ENCODE measurements at regions not wholly inside any gene's neighbourhood (a gene's known extent, or its start where the extent isn't known, plus 50 kb on each side); places are given as distances from the start of the nearest gene placed in this dataset.

DNA sequence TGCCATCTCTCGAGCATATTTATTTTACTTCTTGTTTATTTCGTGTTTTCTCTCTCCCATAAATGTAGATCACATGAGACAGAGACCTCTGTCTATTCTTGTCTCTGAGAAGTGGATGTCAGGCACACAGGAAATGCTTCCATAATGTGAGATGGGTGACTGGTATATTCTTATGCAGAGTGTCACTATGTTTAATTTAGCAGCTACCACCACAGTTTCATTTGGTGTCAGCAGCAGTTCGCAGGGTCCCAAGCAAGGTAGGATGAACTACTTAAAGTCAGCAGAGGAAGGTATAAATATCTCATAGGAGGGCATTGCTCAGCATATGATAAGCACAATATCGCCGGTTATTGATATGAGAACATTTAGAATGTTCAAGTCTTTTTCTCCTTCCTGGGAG lies 180.9 kb upstream of the CNTN1 start:
- no peak for DNase-seq (ENCODE audit: low read depth in 1 of 2, low spot score in 1 of 2)
- Histone ChIP-seq H3K27me3 (ENCODE audit: insufficient read depth, poor library complexity, severe bottlenecking) (no peaks in the 10 kb centered on the region), H3K4me3 (replicated peaks; ENCODE audit: insufficient read depth, low read length) (no peak overlapping the region), H3K27ac (replicated peaks) (no peak overlapping the region)
- no peak for TF ChIP-seq GABPA (IDR thresholded peaks at IDR 0.05; ENCODE audit: low read depth)
- TF ChIP-seq, protein P1, sequence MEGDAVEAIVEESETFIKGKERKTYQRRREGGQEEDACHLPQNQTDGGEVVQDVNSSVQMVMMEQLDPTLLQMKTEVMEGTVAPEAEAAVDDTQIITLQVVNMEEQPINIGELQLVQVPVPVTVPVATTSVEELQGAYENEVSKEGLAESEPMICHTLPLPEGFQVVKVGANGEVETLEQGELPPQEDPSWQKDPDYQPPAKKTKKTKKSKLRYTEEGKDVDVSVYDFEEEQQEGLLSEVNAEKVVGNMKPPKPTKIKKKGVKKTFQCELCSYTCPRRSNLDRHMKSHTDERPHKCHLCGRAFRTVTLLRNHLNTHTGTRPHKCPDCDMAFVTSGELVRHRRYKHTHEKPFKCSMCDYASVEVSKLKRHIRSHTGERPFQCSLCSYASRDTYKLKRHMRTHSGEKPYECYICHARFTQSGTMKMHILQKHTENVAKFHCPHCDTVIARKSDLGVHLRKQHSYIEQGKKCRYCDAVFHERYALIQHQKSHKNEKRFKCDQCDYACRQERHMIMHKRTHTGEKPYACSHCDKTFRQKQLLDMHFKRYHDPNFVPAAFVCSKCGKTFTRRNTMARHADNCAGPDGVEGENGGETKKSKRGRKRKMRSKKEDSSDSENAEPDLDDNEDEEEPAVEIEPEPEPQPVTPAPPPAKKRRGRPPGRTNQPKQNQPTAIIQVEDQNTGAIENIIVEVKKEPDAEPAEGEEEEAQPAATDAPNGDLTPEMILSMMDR (IDR thresholded peaks at IDR 0.05; ENCODE audit: insufficient read depth, low read length): no peak
- TF ChIP-seq SPI1 (IDR thresholded peaks at IDR 0.05; ENCODE audit: borderline replicate concordance, low read depth): no peak
- TF ChIP-seq REST (IDR thresholded peaks at IDR 0.05; ENCODE audit: insufficient replicate concordance, low read depth): no peak
- TF ChIP-seq POLR2AphosphoS5 (IDR thresholded peaks at IDR 0.05; ENCODE audit: low read depth): no peak

GRCh38 chr12:40515041-40515816 lies 177.0 kb upstream of the CNTN1 start:
- peak overlapping the region; percentile 24 for H3K27ac ChIP-seq (replicated peaks)
- peak; percentile 43 to 77 for DNase-seq (ENCODE audit: low read depth in 1 of 2, low spot score in 1 of 2)
- H3K4me3 ChIP-seq (replicated peaks; ENCODE audit: insufficient read depth, low read length): no peak overlapping the region
- no peaks in the 10 kb centered on the region for H3K27me3 ChIP-seq (ENCODE audit: insufficient read depth, poor library complexity, severe bottlenecking)
- TF ChIP-seq GABPA (IDR thresholded peaks at IDR 0.05; ENCODE audit: low read depth): 0 out of 2 replicates have a peak, but pooled peaks have one; percentile 18
- peak; percentile 66; the same call in 1 of the 2 replicates for TF ChIP-seq POLR2AphosphoS5 (IDR thresholded peaks at IDR 0.05; ENCODE audit: low read depth)
- TF ChIP-seq SPI1 (IDR thresholded peaks at IDR 0.05; ENCODE audit: borderline replicate concordance, low read depth): peak; percentile 98
- TF ChIP-seq, protein P1 (IDR thresholded peaks at IDR 0.05; ENCODE audit: insufficient read depth, low read length): no peak
- no peak for TF ChIP-seq REST (IDR thresholded peaks at IDR 0.05; ENCODE audit: insufficient replicate concordance, low read depth)

- H3K27ac ChIP-seq (replicated peaks): no peak overlapping the region
- no peak overlapping the region for H3K4me3 ChIP-seq (replicated peaks; ENCODE audit: insufficient read depth, low read length)
- TF ChIP-seq, protein P1 (IDR thresholded peaks at IDR 0.05; ENCODE audit: insufficient read depth, low read length): no peak
- no peak for TF ChIP-seq GABPA (IDR thresholded peaks at IDR 0.05; ENCODE audit: low read depth)
- TF ChIP-seq SPI1 (IDR thresholded peaks at IDR 0.05; ENCODE audit: borderline replicate concordance, low read depth): no peak
- TF ChIP-seq POLR2AphosphoS5 (IDR thresholded peaks at IDR 0.05; ENCODE audit: low read depth): no peak
- no peak for TF ChIP-seq REST (IDR thresholded peaks at IDR 0.05; ENCODE audit: insufficient replicate concordance, low read depth)
- H3K27me3 ChIP-seq (ENCODE audit: insufficient read depth, poor library complexity, severe bottlenecking): no peaks in the 10 kb centered on the region
- no peak for DNase-seq (ENCODE audit: low read depth in 1 of 2, low spot score in 1 of 2)
Observed at GRCh38 chr12:40522837-40523236, 169.4 kb upstream of the CNTN1 start.

Data from HL-60 (cell line).